Chondrocyte (in vitro differentiated cells): ENCODE measurements at regions not wholly inside any gene's neighbourhood (a gene's known extent, or its start where the extent isn't known, plus 50 kb on each side); places are given as distances from the start of the nearest gene placed in this dataset.

Source experiments
- DNase-seq: peaks from one replicate; pipeline ENCODE4 v3.0.0; 2021; ENCODE audit warnings: mixed read lengths, low spot score
- H3K27ac Mint-ChIP-seq: one replicate; pipeline ENCODE4 v1.8.0; 2021; ENCODE audit warnings: mild to moderate bottlenecking, moderate library complexity, mixed read lengths; ENCODE audit not compliant: unreplicated experiment
- H3K27me3 Mint-ChIP-seq: 2 replicates; pipeline ENCODE4 v1.8.0; 2021; ENCODE audit warnings: low read depth, mixed read lengths
- H3K36me3 Mint-ChIP-seq: 2 replicates; pipeline ENCODE4 v1.8.0; 2021; ENCODE audit warnings: low read depth, mixed read lengths
- H3K4me1 Mint-ChIP-seq: 2 replicates; pipeline ENCODE4 v1.8.0; 2021; ENCODE audit warnings: low read depth, mild to moderate bottlenecking, mixed read lengths
- H3K4me3 Mint-ChIP-seq: one replicate; pipeline ENCODE4 v1.8.0; 2021; ENCODE audit warnings: mild to moderate bottlenecking, moderate library complexity, mixed read lengths; ENCODE audit not compliant: unreplicated experiment
- H3K9me3 Mint-ChIP-seq: 2 replicates; pipeline ENCODE4 v1.8.0; 2021; ENCODE audit warnings: low read depth, mixed read lengths
- TF ChIP-seq, protein P1 (sequence below): fragments of 200-600 bp; sonication (generic); IDR thresholded peaks from 2 replicates; pipeline ENCODE4 v1.5.0; 2021; ENCODE audit warnings: antibody characterized with exemption, mild to moderate bottlenecking, moderate library complexity

DNA sequence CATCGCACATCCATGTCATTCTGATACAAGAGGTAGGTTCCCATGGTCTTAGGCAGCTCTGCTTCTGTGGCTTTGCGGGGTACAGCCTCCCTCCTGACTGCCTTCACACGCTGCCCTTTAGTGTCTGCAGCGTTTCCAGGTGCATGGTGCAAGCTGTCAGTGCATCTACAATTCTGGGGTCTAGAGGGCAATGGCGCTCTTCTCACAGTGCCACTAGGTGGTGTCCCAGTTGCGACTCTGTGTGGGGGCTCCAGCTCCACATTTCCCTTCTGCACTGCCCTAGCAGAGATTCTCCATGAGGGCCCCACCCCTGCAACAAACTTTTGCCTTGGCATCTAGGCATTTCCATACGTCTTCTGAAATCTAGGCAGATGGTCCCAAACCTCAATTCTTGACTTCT lies 138.2 kb upstream of the BRINP3 start:
- no peak for DNase-seq
- H3K36me3 Mint-ChIP-seq = no peaks in the 10 kb centered on the region
- no peak overlapping the region for H3K27ac Mint-ChIP-seq
- no peaks in the 10 kb centered on the region for H3K4me1 Mint-ChIP-seq
- H3K27me3 Mint-ChIP-seq = no peaks in the 10 kb centered on the region
- TF ChIP-seq, protein P1, sequence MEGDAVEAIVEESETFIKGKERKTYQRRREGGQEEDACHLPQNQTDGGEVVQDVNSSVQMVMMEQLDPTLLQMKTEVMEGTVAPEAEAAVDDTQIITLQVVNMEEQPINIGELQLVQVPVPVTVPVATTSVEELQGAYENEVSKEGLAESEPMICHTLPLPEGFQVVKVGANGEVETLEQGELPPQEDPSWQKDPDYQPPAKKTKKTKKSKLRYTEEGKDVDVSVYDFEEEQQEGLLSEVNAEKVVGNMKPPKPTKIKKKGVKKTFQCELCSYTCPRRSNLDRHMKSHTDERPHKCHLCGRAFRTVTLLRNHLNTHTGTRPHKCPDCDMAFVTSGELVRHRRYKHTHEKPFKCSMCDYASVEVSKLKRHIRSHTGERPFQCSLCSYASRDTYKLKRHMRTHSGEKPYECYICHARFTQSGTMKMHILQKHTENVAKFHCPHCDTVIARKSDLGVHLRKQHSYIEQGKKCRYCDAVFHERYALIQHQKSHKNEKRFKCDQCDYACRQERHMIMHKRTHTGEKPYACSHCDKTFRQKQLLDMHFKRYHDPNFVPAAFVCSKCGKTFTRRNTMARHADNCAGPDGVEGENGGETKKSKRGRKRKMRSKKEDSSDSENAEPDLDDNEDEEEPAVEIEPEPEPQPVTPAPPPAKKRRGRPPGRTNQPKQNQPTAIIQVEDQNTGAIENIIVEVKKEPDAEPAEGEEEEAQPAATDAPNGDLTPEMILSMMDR = no peak
- no peaks in the 10 kb centered on the region for H3K9me3 Mint-ChIP-seq
- H3K4me3 Mint-ChIP-seq = no peak overlapping the region

DNA sequence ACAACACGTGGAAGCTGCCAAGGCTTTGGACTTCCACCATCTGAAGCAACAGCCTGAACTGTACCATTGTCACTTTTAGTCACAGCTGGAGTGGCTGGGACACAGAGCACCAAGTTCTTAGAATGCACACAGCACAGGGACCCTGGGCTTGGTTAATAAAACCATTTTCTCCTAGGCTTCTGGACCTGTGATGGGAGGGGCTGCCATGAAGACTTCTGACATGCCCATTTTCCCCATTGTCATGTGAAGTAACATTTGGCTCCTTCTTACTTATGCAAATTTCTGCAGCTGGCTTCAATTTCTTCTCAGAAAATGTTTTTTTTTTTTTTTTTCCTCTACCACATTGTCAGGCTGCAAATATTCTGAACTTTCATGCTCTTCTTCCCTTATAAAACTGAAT lies 138.6 kb upstream of the BRINP3 start:
- Mint-ChIP-seq H3K4me3 (no peak overlapping the region), H3K36me3 (no peaks in the 10 kb centered on the region), H3K9me3 (no peaks in the 10 kb centered on the region), H3K4me1 (no peaks in the 10 kb centered on the region), H3K27me3 (no peaks in the 10 kb centered on the region), H3K27ac (no peak overlapping the region)
- TF ChIP-seq, protein P1 = no peak
- DNase-seq = no peak

DNA sequence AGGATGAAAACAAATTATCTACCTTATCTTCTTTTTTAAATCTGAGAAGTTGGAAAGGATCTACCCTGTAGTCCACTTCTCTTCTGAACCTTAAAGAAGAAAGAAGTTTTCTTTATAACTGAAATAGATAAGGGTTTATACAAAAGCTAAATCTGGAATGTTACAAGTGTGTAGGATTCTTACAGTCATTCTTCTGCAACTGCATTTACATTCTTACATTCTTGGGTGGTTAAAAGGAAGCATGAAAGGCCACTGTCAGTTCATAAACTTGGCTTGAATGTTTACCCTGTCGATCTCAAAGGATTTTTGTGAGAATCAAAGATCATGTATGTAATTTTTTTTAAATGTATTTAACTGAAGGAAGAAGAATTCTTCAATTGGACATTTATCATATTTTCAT lies 142.1 kb upstream of the BRINP3 start:
- Mint-ChIP-seq H3K4me3 (no peak overlapping the region), H3K27me3 (no peaks in the 10 kb centered on the region), H3K36me3 (no peaks in the 10 kb centered on the region), H3K4me1 (no peaks in the 10 kb centered on the region), H3K27ac (no peak overlapping the region), H3K9me3 (no peaks in the 10 kb centered on the region)
- TF ChIP-seq, protein P1 = no peak
- DNase-seq = no peak

DNA sequence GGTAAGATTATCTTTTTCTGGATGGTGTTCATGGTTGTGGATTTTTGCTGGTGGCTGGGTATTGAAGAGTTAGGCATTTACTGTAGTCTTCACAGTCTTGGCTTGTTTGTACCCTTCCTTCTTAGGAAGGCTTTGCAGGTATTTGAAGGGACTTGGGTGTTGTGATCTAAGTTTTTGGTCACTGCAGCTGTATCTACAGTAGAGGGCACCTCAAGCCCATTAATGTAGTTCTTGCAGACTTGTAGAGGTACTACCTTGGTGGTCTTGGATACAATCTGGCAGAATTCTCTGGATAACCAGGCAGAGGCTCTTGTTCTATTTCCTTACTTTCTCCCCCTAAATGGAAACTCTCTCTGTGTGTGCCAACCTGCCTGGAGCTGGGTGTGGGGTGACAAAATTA lies 155.8 kb upstream of the BRINP3 start:
- no peak overlapping the region for H3K27ac Mint-ChIP-seq
- H3K27me3 Mint-ChIP-seq = peaks cover 2% of the 10 kb centered on the region
- peaks cover 11% of the 10 kb centered on the region for H3K9me3 Mint-ChIP-seq
- TF ChIP-seq, protein P1 = peak; percentile 48
- no peaks in the 10 kb centered on the region for H3K4me1 Mint-ChIP-seq
- no peak for DNase-seq
- H3K36me3 Mint-ChIP-seq = no peaks in the 10 kb centered on the region
- no peak overlapping the region for H3K4me3 Mint-ChIP-seq

DNA sequence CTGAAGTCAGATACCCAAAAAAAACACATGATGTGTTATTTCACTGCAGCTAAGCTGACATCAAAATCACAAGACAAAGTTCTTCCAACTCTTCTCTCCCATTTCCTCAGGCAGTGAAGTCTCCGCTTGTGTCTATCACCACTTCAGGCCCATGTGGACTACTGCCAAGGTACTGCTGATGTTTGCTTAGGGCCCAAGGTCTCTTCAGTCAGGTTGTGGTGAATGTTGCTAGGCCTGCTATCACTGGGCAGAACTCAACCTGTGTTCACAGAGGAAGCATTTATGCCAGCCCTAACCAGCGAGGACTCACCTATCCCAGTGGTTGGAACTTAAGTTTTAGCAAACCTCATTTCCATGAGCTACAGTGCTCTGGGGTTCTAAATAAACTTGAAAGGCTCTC lies 156.5 kb upstream of the BRINP3 start:
- Mint-ChIP-seq H3K36me3 (no peaks in the 10 kb centered on the region), H3K27ac (no peak overlapping the region), H3K4me3 (no peak overlapping the region), H3K9me3 (peaks cover 7% of the 10 kb centered on the region), H3K4me1 (no peaks in the 10 kb centered on the region), H3K27me3 (peaks cover 2% of the 10 kb centered on the region)
- TF ChIP-seq, protein P1 = no peak
- DNase-seq = no peak
